H54 (cell line): ENCODE measurements at regions not wholly inside any gene's neighbourhood (a gene's known extent, or its start where the extent isn't known, plus 50 kb on each side); places are given as distances from the start of the nearest gene placed in this dataset.

Experiments
- DNase-seq: peaks from one replicate; pipeline ENCODE4 v3.0.0; 2011; ENCODE audit warnings: low spot score, mixed read lengths; ENCODE audit not compliant: insufficient read length
- FAIRE-seq: peaks from 3 replicates; lab custom pipeline; 2011; peaks lifted over from hg19 to GRCh38; lab: Jason Lieb, UNC
- POLR2A ChIP-seq: IDR thresholded peaks from 2 replicates; pipeline ENCODE4 v1.6.1; 2011; ENCODE audit warnings: low read depth, mild to moderate bottlenecking, low read length

DNA sequence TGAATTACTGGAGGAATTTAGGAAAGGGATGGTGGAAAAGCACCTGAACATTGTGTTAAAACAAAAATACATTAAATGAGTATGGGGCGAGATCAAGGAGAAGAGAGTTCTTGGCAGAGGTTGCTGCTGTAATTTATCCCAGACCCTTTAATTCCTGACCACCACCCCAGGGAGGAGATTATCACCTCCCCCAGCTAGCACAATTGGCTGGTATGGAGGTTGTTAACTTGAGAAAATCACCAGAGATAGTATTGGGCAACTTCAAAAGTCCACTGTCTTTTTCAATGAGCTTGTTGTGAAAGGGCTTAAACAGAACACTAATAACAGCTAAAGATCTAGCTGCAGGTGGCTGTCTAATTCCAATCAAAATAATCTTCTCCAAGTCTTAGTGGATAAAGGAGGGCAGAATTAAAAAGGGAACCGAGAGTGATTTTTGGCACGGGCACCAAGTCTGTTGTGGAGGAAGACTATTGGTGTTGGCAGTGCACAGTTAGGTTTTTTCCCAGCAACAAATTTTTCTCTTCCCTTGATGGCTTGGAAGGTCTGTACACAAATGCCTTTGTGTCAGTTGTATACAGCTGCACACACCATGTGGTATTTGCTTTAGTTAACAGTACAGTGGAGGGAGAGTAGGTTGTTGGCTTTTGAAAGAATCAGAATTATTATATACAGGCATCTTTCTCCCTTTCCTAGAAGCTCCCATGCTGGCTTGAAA, 289.5 kb downstream of the SLC4A3 start:
- FAIRE-seq (no peak), DNase-seq (no peak)
- no peak for TF ChIP-seq POLR2A

DNA sequence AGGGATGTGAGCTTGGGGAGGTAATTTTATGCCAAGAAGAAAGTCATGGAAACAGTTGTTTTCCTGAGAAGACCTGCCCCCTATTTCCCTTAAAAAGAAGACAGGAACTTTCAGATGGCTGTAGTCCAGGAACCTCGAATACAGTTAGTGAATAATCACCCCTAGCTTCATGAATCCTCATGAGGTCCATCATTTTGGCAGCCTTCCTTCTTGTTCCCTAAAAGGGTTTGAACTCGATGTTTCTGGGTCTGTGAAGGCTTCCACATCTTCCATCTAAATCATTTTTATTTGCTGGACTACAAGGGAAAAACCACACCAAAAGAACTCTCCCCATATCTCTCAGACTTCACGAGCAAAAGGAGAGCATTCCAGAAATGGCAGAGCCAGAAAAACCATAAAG, 290.8 kb downstream of the SLC4A3 start:
- no peak for FAIRE-seq
- DNase-seq = no peak
- no peak for TF ChIP-seq POLR2A

- DNase-seq (no peak), FAIRE-seq (no peak)
- TF ChIP-seq POLR2A = no peak
These were observed 291.5 kb downstream of the SLC4A3 start for GRCh38 chr2:219918944-219919343.

DNA sequence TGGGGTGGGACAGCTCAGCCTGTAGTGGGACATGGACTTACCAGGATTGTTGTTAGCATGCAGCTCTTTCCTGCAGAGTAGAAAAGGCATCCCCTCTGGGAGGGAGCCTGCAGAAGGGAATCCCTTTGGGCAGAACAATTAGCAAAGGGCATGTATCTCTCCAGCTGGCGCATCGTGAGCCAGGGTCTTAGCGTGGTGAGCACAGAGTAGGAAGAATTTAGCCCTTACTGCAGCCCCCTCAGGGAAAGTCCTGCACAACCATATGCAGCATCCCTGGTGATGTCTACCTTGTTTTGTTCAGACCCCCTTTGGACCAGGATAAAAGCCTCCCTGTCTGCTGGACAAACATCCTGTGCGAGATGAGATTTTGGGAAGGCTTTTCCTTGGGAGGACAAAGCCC, 292.1 kb downstream of the SLC4A3 start:
- no peak for TF ChIP-seq POLR2A
- FAIRE-seq (no peak), DNase-seq (no peak)

- FAIRE-seq = no peak
- DNase-seq = no peak
- no peak for TF ChIP-seq POLR2A
These were observed 302.4 kb downstream of the SLC4A3 start for GRCh38 chr2:219929835-219930234.

GRCh38 chr2:219939647-219940046, 312.2 kb downstream of the SLC4A3 start:
- no peak for TF ChIP-seq POLR2A
- FAIRE-seq (no peak), DNase-seq (no peak)

- TF ChIP-seq POLR2A = no peak
- DNase-seq (no peak), FAIRE-seq (no peak)
These were observed 317.4 kb downstream of the SLC4A3 start for GRCh38 chr2:219944866-219945265.

DNA sequence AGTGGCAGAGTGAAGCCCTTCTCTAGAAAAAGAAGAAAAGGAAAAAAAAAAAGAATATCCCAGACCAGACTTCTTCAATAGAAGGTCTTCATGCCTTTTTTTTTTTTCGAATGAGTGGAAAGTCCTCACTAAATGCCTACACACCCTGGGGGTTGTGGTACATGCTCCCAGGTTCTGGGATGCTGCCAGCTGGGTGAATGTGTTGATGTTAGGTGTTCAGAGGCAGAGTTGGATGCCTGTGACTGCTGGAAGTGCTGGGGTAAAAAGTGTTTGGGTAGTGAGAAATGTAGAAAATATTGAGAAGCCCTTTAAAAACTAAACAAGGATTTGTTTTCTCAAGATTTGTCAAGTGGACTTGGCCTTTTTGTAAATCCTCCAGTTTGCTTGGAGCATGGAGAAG, 318.6 kb downstream of the SLC4A3 start:
- FAIRE-seq (no peak), DNase-seq (no peak)
- no peak for TF ChIP-seq POLR2A

GRCh38 chr2:219946529-219946928, 319.1 kb downstream of the SLC4A3 start:
- peak; percentile 62 for FAIRE-seq
- no peak for TF ChIP-seq POLR2A
- no peak for DNase-seq

DNA sequence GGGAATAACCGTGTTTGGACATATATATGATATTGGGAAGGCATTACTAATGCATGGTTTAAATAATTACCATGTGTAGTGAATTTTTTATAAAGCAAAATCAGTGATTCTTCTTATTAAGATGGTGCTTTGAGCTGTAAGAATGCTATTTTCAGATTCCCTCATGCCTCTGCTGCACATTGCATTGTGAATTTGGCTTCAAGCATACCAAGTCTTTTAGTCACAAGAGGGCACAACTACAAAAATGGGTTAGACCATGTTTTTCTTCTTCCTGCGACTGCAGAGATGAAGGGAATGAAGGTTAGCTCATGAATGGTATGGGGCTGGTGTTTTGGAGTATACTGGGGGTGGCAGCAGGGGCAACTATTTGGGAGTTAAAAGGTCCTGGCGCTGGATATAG, 320.1 kb downstream of the SLC4A3 start:
- DNase-seq (peak; percentile 22), FAIRE-seq (peak; percentile 94)
- no peak for TF ChIP-seq POLR2A

DNA sequence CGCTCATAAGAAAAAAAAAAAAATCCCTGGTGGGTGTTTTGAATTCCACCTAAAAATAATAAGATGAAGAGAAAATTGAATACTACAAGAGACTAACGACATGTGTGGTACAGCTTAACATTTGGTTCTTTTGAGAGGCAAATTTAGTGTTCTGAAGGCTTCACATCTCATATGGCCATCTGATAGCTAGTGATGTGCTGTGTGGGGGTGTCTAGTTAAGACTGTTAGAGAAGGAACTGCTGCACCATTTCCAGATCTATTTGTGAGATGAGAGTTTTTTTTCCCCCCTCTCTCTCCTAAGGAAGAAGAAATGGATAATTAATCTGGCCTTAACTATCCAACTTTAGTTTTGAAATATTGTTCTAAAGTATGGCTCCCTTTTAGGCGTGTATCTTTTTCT, 321.6 kb downstream of the SLC4A3 start:
- TF ChIP-seq POLR2A = no peak
- no peak for FAIRE-seq
- DNase-seq = no peak

DNA sequence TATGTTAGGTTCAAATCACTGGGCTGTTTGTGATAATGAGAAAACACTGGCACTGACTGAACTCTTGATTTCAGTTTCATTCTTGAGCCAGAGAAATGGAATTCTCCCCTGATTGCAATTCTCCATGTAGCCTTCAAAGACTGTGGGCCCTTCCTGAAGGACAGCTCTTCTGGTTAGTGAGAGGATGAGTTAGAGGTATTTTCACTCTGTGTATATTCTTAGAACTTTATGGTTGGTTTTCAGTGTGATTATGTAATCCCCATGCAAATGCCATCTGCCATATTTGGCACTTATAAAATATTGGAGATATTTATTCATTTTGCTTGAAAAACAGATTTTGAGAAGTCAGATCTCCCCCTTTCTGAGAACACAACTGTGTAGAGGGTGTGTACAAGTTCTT, 323.7 kb downstream of the SLC4A3 start:
- no peak for TF ChIP-seq POLR2A
- FAIRE-seq = no peak
- DNase-seq = no peak

DNA sequence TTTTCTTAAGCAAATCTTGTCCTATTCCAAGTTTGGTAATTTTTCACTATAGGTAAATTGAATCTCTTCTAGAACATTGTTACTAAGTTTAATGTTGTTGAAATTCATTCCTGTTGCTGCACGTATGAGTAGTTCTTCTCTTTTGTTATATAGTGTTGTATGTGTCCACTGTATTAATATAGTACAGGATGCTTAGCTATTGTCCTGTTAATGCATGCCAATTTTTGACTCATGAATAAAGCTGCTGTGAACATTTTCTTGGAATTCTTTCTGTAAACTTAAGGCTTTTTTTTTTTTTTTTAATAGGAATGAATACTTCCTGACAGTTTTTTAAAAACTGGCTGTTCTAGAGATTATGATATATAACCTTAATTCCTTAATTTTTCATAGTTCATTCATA, 326.9 kb downstream of the SLC4A3 start:
- FAIRE-seq (no peak), DNase-seq (no peak)
- no peak for TF ChIP-seq POLR2A

GRCh38 chr2:219957820-219958219, 330.4 kb downstream of the SLC4A3 start:
- DNase-seq = no peak
- FAIRE-seq = no peak
- no peak for TF ChIP-seq POLR2A

GRCh38 chr2:219958941-219959340, 331.5 kb downstream of the SLC4A3 start:
- no peak for TF ChIP-seq POLR2A
- FAIRE-seq (no peak), DNase-seq (no peak)

DNA sequence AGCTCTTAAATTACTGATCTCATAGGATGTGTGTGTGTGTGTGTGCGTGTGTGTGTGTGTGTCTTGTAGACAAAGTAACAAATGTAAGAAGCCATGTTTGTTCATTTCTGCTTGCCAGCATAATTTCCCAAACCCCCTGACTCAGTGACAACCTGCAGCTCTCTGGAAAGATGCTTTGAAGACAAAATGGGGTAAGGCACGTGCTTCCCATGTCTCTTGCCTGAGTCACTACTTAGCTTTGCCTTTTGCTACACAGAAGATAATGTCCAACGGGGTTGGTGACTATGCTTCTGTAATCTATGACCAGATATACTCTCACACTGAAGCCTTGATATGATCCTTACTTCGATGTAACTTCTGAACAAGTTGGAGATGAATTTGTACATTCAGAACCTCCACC, 332.0 kb downstream of the SLC4A3 start:
- no peak for TF ChIP-seq POLR2A
- DNase-seq (no peak), FAIRE-seq (peak; percentile 15)
